H9 (cell line): ENCODE measurements at regions not wholly inside any gene's neighbourhood (a gene's known extent, or its start where the extent isn't known, plus 50 kb on each side); places are given as distances from the start of the nearest gene placed in this dataset.

Source experiments
- DNase-seq: peaks from one replicate; pipeline ENCODE4 v3.0.0-alpha.2; 2017
- H2AFZ ChIP-seq: one replicate; pipeline ENCODE4 v1.6.1; 2013; ENCODE audit warnings: mild to moderate bottlenecking, low read length, control low read depth, moderate library complexity
- H2AK5ac ChIP-seq: 2 replicates; pipeline ENCODE4 v1.6.1; 2013; ENCODE audit warnings: low read length, control low read depth, mixed read lengths; ENCODE audit not compliant: insufficient read length
- H2BK120ac ChIP-seq: one replicate; pipeline ENCODE4 v1.6.1; 2013; ENCODE audit warnings: low read depth, mild to moderate bottlenecking, low read length, control low read depth, inconsistent platforms; ENCODE audit not compliant: poor library complexity, severe bottlenecking
- H2BK12ac ChIP-seq: 2 replicates; pipeline ENCODE4 v1.6.1; 2013; ENCODE audit warnings: low read length, control low read depth, mixed read lengths, low read depth; ENCODE audit not compliant: insufficient read length
- H2BK15ac ChIP-seq: 2 replicates; pipeline ENCODE4 v1.6.1; 2013; ENCODE audit warnings: low read depth, low read length, control low read depth
- H2BK20ac ChIP-seq: one replicate; pipeline ENCODE4 v1.6.1; 2013; ENCODE audit warnings: low read depth, mild to moderate bottlenecking, low read length, control low read depth, inconsistent platforms; ENCODE audit not compliant: poor library complexity, severe bottlenecking
- H2BK5ac ChIP-seq: 2 replicates; pipeline ENCODE4 v1.6.1; 2013; ENCODE audit warnings: low read length, control low read depth, mixed read lengths; ENCODE audit not compliant: insufficient read length
- H3K14ac ChIP-seq: 2 replicates; pipeline ENCODE4 v1.6.1; 2013; ENCODE audit warnings: low read length, control low read depth; ENCODE audit not compliant: insufficient read depth
- H3K18ac ChIP-seq: 2 replicates; pipeline ENCODE4 v1.6.1; 2013; ENCODE audit warnings: low read depth, mild to moderate bottlenecking, mixed read lengths, low read length, control low read depth; ENCODE audit not compliant: insufficient read length
- H3K23ac ChIP-seq: 2 replicates; pipeline ENCODE4 v1.6.1; 2013; ENCODE audit warnings: low read length, control low read depth, mixed read lengths, low read depth; ENCODE audit not compliant: insufficient read length
- H3K23me2 ChIP-seq: 2 replicates; pipeline ENCODE4 v1.6.1; 2013; ENCODE audit warnings: low read depth, mild to moderate bottlenecking, mixed read lengths, low read length, control low read depth; ENCODE audit not compliant: insufficient read length, poor library complexity, severe bottlenecking
- H3K27ac ChIP-seq: 2 replicates; pipeline ENCODE4 v1.5.1; 2013; ENCODE audit warnings: low read length, control low read depth, mixed read lengths, low read depth; ENCODE audit not compliant: insufficient read length
- H3K27me3 ChIP-seq: 2 replicates; pipeline ENCODE4 v1.6.1; 2013; ENCODE audit warnings: low read length, control low read depth, inconsistent platforms; ENCODE audit not compliant: insufficient read depth
- H3K4ac ChIP-seq: 2 replicates; pipeline ENCODE4 v1.6.1; 2013; ENCODE audit warnings: low read depth, mild to moderate bottlenecking, control low read depth, inconsistent platforms, low read length, moderate library complexity
- H3K4me1 ChIP-seq: 2 replicates; pipeline ENCODE4 v1.6.1; 2013; ENCODE audit warnings: low read length, control low read depth, inconsistent platforms; ENCODE audit not compliant: insufficient read depth
- H3K4me2 ChIP-seq: 2 replicates; pipeline ENCODE4 v1.6.1; 2013; ENCODE audit warnings: low read length, control low read depth, mixed read lengths; ENCODE audit not compliant: insufficient read length, insufficient read depth
- H3K56ac ChIP-seq: 2 replicates; pipeline ENCODE4 v1.6.1; 2013; ENCODE audit warnings: low read depth, mild to moderate bottlenecking, mixed read lengths, low read length, control low read depth; ENCODE audit not compliant: insufficient read length
- H3K79me1 ChIP-seq: 2 replicates; pipeline ENCODE4 v1.6.1; 2013; ENCODE audit warnings: low read depth, mild to moderate bottlenecking, moderate library complexity, low read length, control low read depth, inconsistent platforms; ENCODE audit not compliant: insufficient read depth, poor library complexity, severe bottlenecking
- H3K79me2 ChIP-seq: 2 replicates; pipeline ENCODE4 v1.6.1; 2013; ENCODE audit warnings: low read length, control low read depth, inconsistent platforms; ENCODE audit not compliant: insufficient read depth
- H3K9ac ChIP-seq: 2 replicates; pipeline ENCODE4 v1.6.1; 2013; ENCODE audit warnings: low read length, control low read depth, mixed read lengths; ENCODE audit not compliant: insufficient read length; ENCODE audit errors: extremely low read depth
- H3K9me3 ChIP-seq: one replicate; pipeline ENCODE4 v1.6.1; 2013; ENCODE audit warnings: low read depth, low read length, inconsistent platforms; ENCODE audit not compliant: control insufficient read depth
- H3T11ph ChIP-seq: one replicate; pipeline ENCODE4 v1.6.1; 2013; ENCODE audit warnings: mild to moderate bottlenecking, low read length, control low read depth, inconsistent platforms
- H4K20me1 ChIP-seq: one replicate; pipeline ENCODE4 v1.6.1; 2013; ENCODE audit not compliant: control insufficient read depth, insufficient read length, insufficient read depth
- H4K5ac ChIP-seq: 2 replicates; pipeline ENCODE4 v1.6.1; 2013; ENCODE audit warnings: low read depth, mild to moderate bottlenecking, mixed read lengths, low read length, control low read depth; ENCODE audit not compliant: insufficient read length
- H4K8ac ChIP-seq: replicated peaks from 2 replicates; pipeline ENCODE4 v1.6.1; 2013; ENCODE audit warnings: low read length, control low read depth, mixed read lengths, low read depth; ENCODE audit not compliant: insufficient read length
- H4K91ac ChIP-seq: 2 replicates; pipeline ENCODE4 v1.6.1; 2013; ENCODE audit warnings: low read depth, mild to moderate bottlenecking, moderate library complexity, mixed read lengths, low read length, control low read depth; ENCODE audit not compliant: insufficient read length
- H3K27ac Mint-ChIP-seq, 3 experiments: 2 replicates in 2 of 3; 3 replicates in 1 of 3; pipeline ENCODE4 v1.8.0; 2020 to 2021; ENCODE audit warnings: mixed read lengths in 3 of 3, mild to moderate bottlenecking in 1 of 3, moderate library complexity in 1 of 3
- H3K27me3 Mint-ChIP-seq: 2 replicates; pipeline ENCODE4 v1.8.0; 2021; ENCODE audit warnings: low read depth, mild to moderate bottlenecking, moderate library complexity, mixed read lengths
- H3K36me3 Mint-ChIP-seq, 3 experiments: 2 replicates in 2 of 3; 3 replicates in 1 of 3; pipeline ENCODE4 v1.8.0; 2020 to 2021; ENCODE audit warnings: low read depth in 3 of 3, mixed read lengths in 3 of 3; ENCODE audit not compliant: insufficient read depth in 1 of 3
- H3K4me1 Mint-ChIP-seq, 2 experiments: 2 replicates each; pipeline ENCODE4 v1.8.0; 2020; ENCODE audit warnings: mixed read lengths in 2 of 2
- H3K4me3 Mint-ChIP-seq, 2 experiments: 2 replicates in 1 of 2; 3 replicates in 1 of 2; pipeline ENCODE4 v1.8.0; 2020 to 2021; ENCODE audit warnings: mild to moderate bottlenecking in 2 of 2, mixed read lengths in 2 of 2, moderate library complexity in 1 of 2
- H3K9me3 Mint-ChIP-seq, 2 experiments: 2 replicates in 1 of 2; 3 replicates in 1 of 2; pipeline ENCODE4 v1.8.0; 2020; ENCODE audit warnings: mild to moderate bottlenecking in 2 of 2, mixed read lengths in 2 of 2, moderate library complexity in 1 of 2
- WGBS: extraction: QIAGEN DNeasy Blood & Tissue Kit; methylation state at CpG from one replicate; pipeline ENCODE4 v1.1.7; 2013; ENCODE audit warnings: missing lambda C conversion rate, low lambda C conversion rate, mixed read lengths; ENCODE audit not compliant: insufficient read length; ENCODE audit errors: extremely low coverage; 5-methylcytosine and 5-hydroxymethylcytosine counted together
- TF ChIP-seq, protein P1 (sequence below): fragments of 200-600 bp; sonication (generic); conservative IDR thresholded peaks from 3 replicates; pipeline ENCODE4 v1.8.0; 2021; ENCODE audit warnings: antibody characterized with exemption, mild to moderate bottlenecking

DNA sequence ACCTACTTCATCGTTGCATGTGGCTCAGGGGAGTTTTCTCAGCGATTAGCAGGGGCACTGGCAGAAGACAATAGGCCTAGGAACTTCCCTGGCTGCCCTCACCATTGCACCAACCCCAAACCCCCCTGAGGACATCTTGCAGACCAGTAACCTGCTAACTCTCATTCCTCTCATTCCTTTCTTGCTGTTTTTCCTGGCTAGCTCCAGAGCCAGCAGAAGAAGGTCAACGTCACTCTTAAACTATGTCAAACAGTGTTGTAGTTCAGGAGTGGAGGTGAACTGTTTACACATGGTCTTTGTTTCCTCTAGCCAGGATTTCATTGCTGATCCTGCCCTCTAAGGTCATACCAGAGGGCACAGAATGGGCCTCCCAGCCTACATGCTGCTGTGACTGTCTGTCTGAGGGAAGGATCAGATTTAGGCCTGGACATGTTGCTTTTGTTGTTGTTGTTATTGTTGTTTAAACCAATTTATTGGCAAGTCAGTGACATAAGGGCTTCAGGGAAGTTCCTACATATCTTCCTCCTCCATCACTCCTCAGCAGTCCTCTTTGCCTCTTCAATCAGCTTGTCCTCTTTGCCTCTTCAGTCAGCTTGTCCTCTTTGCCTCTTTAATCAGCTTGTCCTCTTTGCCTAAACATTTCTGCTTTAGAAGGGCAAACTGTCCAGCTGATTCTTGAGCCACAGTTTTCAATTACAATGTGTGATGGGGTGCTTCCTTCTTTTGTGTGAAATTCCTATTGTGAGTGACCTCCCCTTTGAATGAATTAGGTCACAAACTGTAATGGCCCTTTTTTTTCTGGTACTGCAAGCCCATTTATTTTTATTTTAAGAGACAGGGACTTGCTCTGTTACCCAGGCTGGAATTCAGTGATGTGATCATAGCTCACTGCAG, 471.9 kb upstream of the TNP1 start:
- H3K4me2 ChIP-seq = no peak overlapping the region
- H2BK5ac ChIP-seq = no peak overlapping the region
- H3K4me1 Mint-ChIP-seq = peaks cover 35 to 40% of the 10 kb centered on the region in 2 experiments
- H3K23ac ChIP-seq = no peak overlapping the region
- H4K5ac ChIP-seq = no peak overlapping the region
- no peak overlapping the region for H3K4ac ChIP-seq
- H2AFZ ChIP-seq = no peak overlapping the region
- H3K14ac ChIP-seq = no peak overlapping the region
- no peaks in the 10 kb centered on the region for H3K27me3 ChIP-seq
- no peaks in the 10 kb centered on the region for H3K79me2 ChIP-seq
- H3K4me3 Mint-ChIP-seq = no peak overlapping the region
- H2BK120ac ChIP-seq = no peak overlapping the region
- H2BK15ac ChIP-seq = no peak overlapping the region
- no peaks in the 10 kb centered on the region for H3K9me3 ChIP-seq
- no peak overlapping the region for H4K8ac ChIP-seq
- H3K4me1 ChIP-seq = peaks cover 6% of the 10 kb centered on the region; the same call in 1 of the 2 replicates
- H3K79me1 ChIP-seq = no peaks in the 10 kb centered on the region
- H3K23me2 ChIP-seq = no peaks in the 10 kb centered on the region
- no peak overlapping the region for H3T11ph ChIP-seq
- no peak overlapping the region for H2BK20ac ChIP-seq
- DNase-seq = peak; percentile 49
- H3K27ac Mint-ChIP-seq = no peak overlapping the region; a peak in 2 of 7 replicates
- no peaks in the 10 kb centered on the region for H3K36me3 Mint-ChIP-seq
- no peak overlapping the region for H4K91ac ChIP-seq
- peaks cover 7% of the 10 kb centered on the region for H3K27me3 Mint-ChIP-seq
- no peak overlapping the region for H3K56ac ChIP-seq
- no peaks in the 10 kb centered on the region for H4K20me1 ChIP-seq
- H2AK5ac ChIP-seq = no peak overlapping the region
- H2BK12ac ChIP-seq = peak overlapping the region; percentile 10
- TF ChIP-seq, protein P1, sequence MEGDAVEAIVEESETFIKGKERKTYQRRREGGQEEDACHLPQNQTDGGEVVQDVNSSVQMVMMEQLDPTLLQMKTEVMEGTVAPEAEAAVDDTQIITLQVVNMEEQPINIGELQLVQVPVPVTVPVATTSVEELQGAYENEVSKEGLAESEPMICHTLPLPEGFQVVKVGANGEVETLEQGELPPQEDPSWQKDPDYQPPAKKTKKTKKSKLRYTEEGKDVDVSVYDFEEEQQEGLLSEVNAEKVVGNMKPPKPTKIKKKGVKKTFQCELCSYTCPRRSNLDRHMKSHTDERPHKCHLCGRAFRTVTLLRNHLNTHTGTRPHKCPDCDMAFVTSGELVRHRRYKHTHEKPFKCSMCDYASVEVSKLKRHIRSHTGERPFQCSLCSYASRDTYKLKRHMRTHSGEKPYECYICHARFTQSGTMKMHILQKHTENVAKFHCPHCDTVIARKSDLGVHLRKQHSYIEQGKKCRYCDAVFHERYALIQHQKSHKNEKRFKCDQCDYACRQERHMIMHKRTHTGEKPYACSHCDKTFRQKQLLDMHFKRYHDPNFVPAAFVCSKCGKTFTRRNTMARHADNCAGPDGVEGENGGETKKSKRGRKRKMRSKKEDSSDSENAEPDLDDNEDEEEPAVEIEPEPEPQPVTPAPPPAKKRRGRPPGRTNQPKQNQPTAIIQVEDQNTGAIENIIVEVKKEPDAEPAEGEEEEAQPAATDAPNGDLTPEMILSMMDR = no peak
- H3K18ac ChIP-seq = peak overlapping the region; percentile 14
- no peaks in the 10 kb centered on the region for H3K9me3 Mint-ChIP-seq
- H3K27ac ChIP-seq = no peak overlapping the region
- H3K9ac ChIP-seq = no peak overlapping the region
- WGBS = no CpG with 5 or more reads among the region's 3 CpGs
